Heart left ventricle (tissue), 16 donors: ENCODE measurements at regions not wholly inside any gene's neighbourhood (a gene's known extent, or its start where the extent isn't known, plus 50 kb on each side); places are given as distances from the start of the nearest gene placed in this dataset.
"Not testable (repeated sequence)": the region's sequence is repeated elsewhere in the genome, so short reads cannot be mapped to it uniquely, and the experiment has no call there.

Experiments
- ATAC-seq, 4 donors: fragments of 200-7000 bp; cut with Tn5 transposase; one replicate each; pipeline ENCODE4 v1.9.1; 2020 to 2022; ENCODE audit warnings: moderate library complexity in 4 of 4, mild to moderate bottlenecking in 3 of 4, moderate number of reproducible peaks in 1 of 4
- DNase-seq, 5 donors: peaks; one replicate each; pipeline ENCODE4 v3.0.0-alpha.2; 2020
- H3K27ac ChIP-seq, 12 donors: fragments of 200-600 bp; sonication (generic) in 4 of 12; one replicate each; pipeline versions ENCODE4 v1.5.0 to v1.8.0; 2016 to 2022; ENCODE audit warnings: mild to moderate bottlenecking in 2 of 12
- H3K27me3 ChIP-seq, 9 donors: fragments of 200-600 bp; sonication (generic) in 2 of 9; one replicate each; pipeline versions ENCODE4 v1.5.1 to v1.8.0; 2016 to 2022; ENCODE audit warnings: mild to moderate bottlenecking in 3 of 9
- H3K36me3 ChIP-seq, 9 donors: fragments of 200-600 bp; sonication (generic) in 2 of 9; one replicate each; pipeline versions ENCODE4 v1.5.0 to v1.8.0; 2018 to 2022; ENCODE audit warnings: mild to moderate bottlenecking in 2 of 9
- H3K4me1 ChIP-seq, 12 donors: fragments of 200-600 bp; sonication (generic) in 4 of 12; one replicate each; pipeline versions ENCODE4 v1.5.0 to v1.8.0; 2016 to 2022; ENCODE audit warnings: mild to moderate bottlenecking in 3 of 12
- H3K4me3 ChIP-seq, 12 donors: fragments of 200-600 bp; sonication (generic) in 4 of 12; one replicate each; pipeline versions ENCODE4 v1.5.0 to v1.8.0; 2017 to 2022; ENCODE audit warnings: mild to moderate bottlenecking in 9 of 12, moderate library complexity in 4 of 12
- H3K9me3 ChIP-seq, 12 donors: fragments of 200-600 bp; sonication (generic) in 4 of 12; one replicate each; pipeline versions ENCODE4 v1.5.0 to v1.8.0; 2016 to 2022; ENCODE audit warnings: mild to moderate bottlenecking in 1 of 12
- CTCF ChIP-seq, 12 donors: fragments of 200-600 bp; sonication (generic) in 4 of 12; IDR thresholded peaks; one replicate each; pipeline versions ENCODE4 v1.5.0 to v1.8.0; 2018 to 2022; ENCODE audit warnings: antibody characterized with exemption in 12 of 12, mild to moderate bottlenecking in 5 of 12
- POLR2A ChIP-seq, 2 donors: fragments of 450-650 bp; IDR thresholded peaks; one replicate each; pipeline ENCODE4 v1.6.1; 2017; ENCODE audit warnings: antibody characterized with exemption in 2 of 2, mild to moderate bottlenecking in 2 of 2, moderate library complexity in 2 of 2
- WGBS, 4 donors: extraction: QIAGEN DNeasy Blood & Tissue Kit in 2 of 4; methylation state at CpG; one replicate each; pipeline versions ENCODE4 v1.1.5 to v1.1.7; 2013 to 2018; 5-methylcytosine and 5-hydroxymethylcytosine counted together
- intact Hi-C, 10 donors: fragments of 100-400 bp; cut with DNase I; formaldehyde crosslinking; loops; one replicate each; pipeline versions ENCODE4 v1.11.1 to v1.14.2; 2022
- donor health status: ischemic (EF 13 %, LVEDD 7.1; RV severe dilation, severe dysfunction).
- donor health status: healthy with polysubstance abuse.
- donor health status: DM: no; HTN: yes; CAD: no.
- donor health status: DM: no; HTN: no; CAD: no.
- donor health status: ischemic (EF 25% LVEDD 6.9; RV normal size, moderate dysfunction).
- donor health status: ischemic (EF 25% LVEDD 5.7; RV mildly dilated, moderate dysfunction).
- donor health status: healthy.
- donor health status: DM: yes; HTN: yes; CAD: no.
- donor health status: ischemic (EF 35%, LVEDD 5.7; RV mildly dilated, moderate dysfunction).
- donor health status: nonischemic (EF 11% LVEDD 7.7; RV severe dilation, severe dysfunction).
- donor health status: DM: yes; HTN: yes; CAD: no.
- donor health status: PGD.
- donor health status: ischemic (EF 29% LVEDD 5.4; RV normal size, mild dysfunction).
- donor health status: nonischemic (EF 23%, LVEDD 6.1; RV moderate dilation, normal function).

- 72 to 91% (median 80%) methylated on average over 2 of the region's 2 CpGs for WGBS, 4 donors
- Histone ChIP-seq H3K27ac (no peak overlapping the region), H3K4me3 (no peak overlapping the region), H3K36me3 (no peaks in the 10 kb centered on the region), H3K4me1 (no peaks in the 10 kb centered on the region), H3K27me3 (no peaks in the 10 kb centered on the region), H3K9me3 (no peaks in the 10 kb centered on the region)
- no peak for ATAC-seq
- DNase-seq, result no peak
- intact Hi-C loops, result no loop called here
- TF ChIP-seq POLR2A (IDR thresholded peaks at IDR 0.05) (no peak), CTCF (IDR thresholded peaks at IDR 0.05) (no peak)
These were observed 698.7 kb downstream of the GLUD2 start for GRCh38 chrX:121746105-121746504.

- H3K27ac ChIP-seq, H3K9me3 ChIP-seq, DNase-seq, H3K27me3 ChIP-seq, H3K4me3 ChIP-seq, H3K36me3 ChIP-seq, intact Hi-C loops, ATAC-seq, H3K4me1 ChIP-seq: not testable (repeated sequence)
- 44 to 63% (median 59%) methylated on average over 1 of the region's 1 CpG for WGBS, 4 donors
These were observed 706.2 kb downstream of the GLUD2 start for GRCh38 chrX:121753602-121754001.

GRCh38 chrX:121754301-121754700 is 706.9 kb downstream of the GLUD2 start:
- DNase-seq (no peak), ATAC-seq (no peak)
- Histone ChIP-seq H3K4me1 (no peaks in the 10 kb centered on the region), H3K27me3 (no peaks in the 10 kb centered on the region), H3K9me3 (no peaks in the 10 kb centered on the region), H3K27ac (no peak overlapping the region), H3K4me3 (no peak overlapping the region), H3K36me3 (no peaks in the 10 kb centered on the region)
- no peak for TF ChIP-seq CTCF (IDR thresholded peaks at IDR 0.05)
- TF ChIP-seq POLR2A (IDR thresholded peaks at IDR 0.05), result no peak
- 42 to 50% (median 47%) methylated on average over 2 of the region's 2 CpGs for WGBS, 4 donors
- intact Hi-C loops, result no loop called here

- TF ChIP-seq CTCF (IDR thresholded peaks at IDR 0.05) (no peak), POLR2A (IDR thresholded peaks at IDR 0.05) (no peak)
- DNase-seq (no peak), ATAC-seq (no peak)
- Histone ChIP-seq H3K4me3 (no peak overlapping the region), H3K36me3 (no peaks in the 10 kb centered on the region), H3K27me3 (no peaks in the 10 kb centered on the region), H3K4me1 (no peaks in the 10 kb centered on the region), H3K9me3 (no peaks in the 10 kb centered on the region), H3K27ac (no peak overlapping the region)
- 42 to 48% (median 46%) methylated on average over 3 of the region's 3 CpGs for WGBS, 4 donors
- intact Hi-C loops, result no loop called here
These were observed 708.1 kb downstream of the GLUD2 start for GRCh38 chrX:121755541-121755940.

GRCh38 chrX:121761845-121762244 is 714.4 kb downstream of the GLUD2 start:
- H3K36me3 ChIP-seq, result no peaks in the 10 kb centered on the region
- H3K9me3 ChIP-seq, result no peaks in the 10 kb centered on the region
- no peaks in the 10 kb centered on the region for H3K27me3 ChIP-seq
- H3K4me3 ChIP-seq, result no peak overlapping the region
- 53 to 74% (median 61%) methylated on average over 6 of the region's 6 CpGs for WGBS, 4 donors
- no peak for TF ChIP-seq CTCF (IDR thresholded peaks at IDR 0.05)
- intact Hi-C loops, result no loop called here
- DNase-seq (no peak), ATAC-seq (no peak)
- H3K4me1 ChIP-seq, result no peaks in the 10 kb centered on the region
- H3K27ac ChIP-seq, result no peak overlapping the region
